ENCODE measurements at regions not wholly inside any gene's neighbourhood (a gene's known extent, or its start where the extent isn't known, plus 50 kb on each side); places are given as distances from the start of the nearest gene placed in this dataset.
"Not testable (repeated sequence)": the region's sequence is repeated elsewhere in the genome, so short reads cannot be mapped to it uniquely, and the experiment has no call there.

GRCh38 chrX:7637066-7637465 is 205.9 kb upstream of the VCX start:
- no peaks in the 10 kb centered on the region for H3K27me3 Mint-ChIP-seq
- H3K9me3 Mint-ChIP-seq = peaks cover 0 to 8% (median 3%) of the 10 kb centered on the region in 5 donors
- no peak overlapping the region for H3K4me3 Mint-ChIP-seq
- POLR2A ChIA-PET = no interaction called here
- H3K36me3 ChIP-seq (ENCODE audit: insufficient read depth, low read length) = no peaks in the 10 kb centered on the region
- H3K9me3 ChIP-seq (ENCODE audit: low read length) = no peaks in the 10 kb centered on the region
- H3K4me1 Mint-ChIP-seq = no peaks in the 10 kb centered on the region
- H3K36me3 Mint-ChIP-seq = no peaks in the 10 kb centered on the region
- H3K4me3 ChIP-seq (ENCODE audit: low read length) = no peak overlapping the region
- H3K27ac ChIP-seq (ENCODE audit: low read depth, low read length) = no peak overlapping the region
- H3K27me3 ChIP-seq (ENCODE audit: insufficient read depth, low read length, poor library complexity, severe bottlenecking) = no peaks in the 10 kb centered on the region
- no peak for DNase-seq
- no peak overlapping the region for H3K27ac Mint-ChIP-seq
- no peaks in the 10 kb centered on the region for H3K4me1 ChIP-seq (ENCODE audit: insufficient read depth, low read length)
- CTCF ChIA-PET = no interaction called here

DNA sequence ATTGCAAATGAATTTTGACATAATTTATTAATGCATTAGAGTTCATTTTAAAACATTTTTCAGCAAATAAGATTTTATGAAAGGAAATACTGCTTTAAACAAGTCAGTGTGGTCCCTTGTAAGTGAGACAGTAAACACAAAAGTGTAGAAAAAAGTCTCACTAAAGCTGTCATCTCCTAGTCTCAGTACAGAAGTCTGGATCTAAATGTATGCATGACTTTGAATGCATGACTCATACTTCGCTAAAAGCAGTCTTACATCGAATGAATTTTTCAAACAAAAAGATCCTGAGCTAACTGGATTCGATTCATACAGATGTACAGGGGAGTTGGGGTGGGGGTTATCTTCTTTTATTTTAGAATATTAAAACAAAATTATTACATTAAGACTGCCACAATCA is 207.4 kb upstream of the VCX start:
- ChIA-PET POLR2A (no interaction called here), CTCF (no interaction called here)
- H3K4me1 Mint-ChIP-seq = no peaks in the 10 kb centered on the region
- H3K36me3 Mint-ChIP-seq = no peaks in the 10 kb centered on the region
- no peak overlapping the region for H3K4me3 Mint-ChIP-seq
- DNase-seq = no peak
- Histone ChIP-seq H3K9me3 (ENCODE audit: low read length) (no peaks in the 10 kb centered on the region), H3K27me3 (ENCODE audit: insufficient read depth, low read length, poor library complexity, severe bottlenecking) (no peaks in the 10 kb centered on the region), H3K4me1 (ENCODE audit: insufficient read depth, low read length) (no peaks in the 10 kb centered on the region), H3K4me3 (ENCODE audit: low read length) (no peak overlapping the region), H3K36me3 (ENCODE audit: insufficient read depth, low read length) (no peaks in the 10 kb centered on the region), H3K27ac (ENCODE audit: low read depth, low read length) (no peak overlapping the region)
- no peaks in the 10 kb centered on the region for H3K27me3 Mint-ChIP-seq
- H3K9me3 Mint-ChIP-seq = peaks cover 0 to 9% (median 3%) of the 10 kb centered on the region in 5 donors
- no peak overlapping the region for H3K27ac Mint-ChIP-seq

DNA sequence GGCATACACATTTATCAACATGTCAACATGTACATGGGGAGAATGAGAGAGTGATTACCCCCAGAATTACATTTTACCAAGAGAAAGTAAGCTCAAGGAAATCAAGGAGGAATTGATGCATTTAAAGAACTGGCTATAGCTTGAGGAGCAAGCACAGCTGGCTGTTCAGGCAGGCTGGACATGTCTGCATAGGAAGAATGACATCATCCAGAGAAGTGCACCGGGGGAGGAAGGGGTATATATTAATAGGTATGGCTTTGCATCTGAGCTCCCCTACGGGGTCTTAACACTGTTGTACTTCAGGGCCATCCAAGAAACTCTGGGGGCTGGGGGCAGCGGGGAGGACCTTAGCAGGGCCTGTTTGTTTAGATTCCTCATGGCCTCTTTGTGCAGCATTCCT is 222.4 kb upstream of the VCX start:
- Histone ChIP-seq H3K4me3 (ENCODE audit: low read length) (no peak overlapping the region), H3K36me3 (ENCODE audit: insufficient read depth, low read length) (no peaks in the 10 kb centered on the region), H3K9me3 (ENCODE audit: low read length) (no peaks in the 10 kb centered on the region), H3K27me3 (ENCODE audit: insufficient read depth, low read length, poor library complexity, severe bottlenecking) (no peaks in the 10 kb centered on the region), H3K27ac (ENCODE audit: low read depth, low read length) (no peak overlapping the region), H3K4me1 (ENCODE audit: insufficient read depth, low read length) (no peaks in the 10 kb centered on the region)
- ChIA-PET POLR2A (no interaction called here), CTCF (no interaction called here)
- Mint-ChIP-seq H3K4me1 (no peaks in the 10 kb centered on the region), H3K27me3 (peaks cover 0 to 3% of the 10 kb centered on the region in 2 donors), H3K36me3 (peaks cover 0 to 1% (median 0%) of the 10 kb centered on the region in 3 donors), H3K27ac (no peak overlapping the region), H3K4me3 (no peak overlapping the region), H3K9me3 (peaks cover 0 to 6% (median 3%) of the 10 kb centered on the region in 5 donors)
- no peak for DNase-seq

- H3K4me1 Mint-ChIP-seq = no peaks in the 10 kb centered on the region
- H3K27me3 Mint-ChIP-seq = no peaks in the 10 kb centered on the region
- CTCF ChIA-PET = no interaction called here
- Histone ChIP-seq H3K4me1 (ENCODE audit: insufficient read depth, low read length) (no peaks in the 10 kb centered on the region), H3K36me3 (ENCODE audit: insufficient read depth, low read length) (no peaks in the 10 kb centered on the region), H3K27ac (ENCODE audit: low read depth, low read length) (no peak overlapping the region), H3K27me3 (ENCODE audit: insufficient read depth, low read length, poor library complexity, severe bottlenecking) (no peaks in the 10 kb centered on the region), H3K4me3 (ENCODE audit: low read length) (no peak overlapping the region), H3K9me3 (ENCODE audit: low read length) (no peaks in the 10 kb centered on the region)
- POLR2A ChIA-PET = no interaction called here
- no peak overlapping the region for H3K27ac Mint-ChIP-seq
- DNase-seq = no peak
- H3K4me3 Mint-ChIP-seq = no peak overlapping the region
- H3K36me3 Mint-ChIP-seq = no peaks in the 10 kb centered on the region
- peaks cover 0 to 2% (median 2%) of the 10 kb centered on the region in 5 donors for H3K9me3 Mint-ChIP-seq
These were observed 225.0 kb upstream of the VCX start for GRCh38 chrX:7617994-7618393.

- H3K27me3 Mint-ChIP-seq = no peaks in the 10 kb centered on the region
- no peaks in the 10 kb centered on the region for H3K4me1 Mint-ChIP-seq
- H3K27ac ChIP-seq (ENCODE audit: low read depth, low read length) = no peak overlapping the region
- H3K27ac Mint-ChIP-seq = no peak overlapping the region
- no peaks in the 10 kb centered on the region for H3K27me3 ChIP-seq (ENCODE audit: insufficient read depth, low read length, poor library complexity, severe bottlenecking)
- DNase-seq = no peak
- no peaks in the 10 kb centered on the region for H3K9me3 ChIP-seq (ENCODE audit: low read length)
- CTCF ChIA-PET = no interaction called here
- no peaks in the 10 kb centered on the region for H3K36me3 ChIP-seq (ENCODE audit: insufficient read depth, low read length)
- POLR2A ChIA-PET = no interaction called here
- no peak overlapping the region for H3K4me3 Mint-ChIP-seq
- H3K9me3 Mint-ChIP-seq = peaks cover 0 to 3% (median 0%) of the 10 kb centered on the region in 5 donors
- no peak overlapping the region for H3K4me3 ChIP-seq (ENCODE audit: low read length)
- H3K36me3 Mint-ChIP-seq = no peaks in the 10 kb centered on the region
- no peaks in the 10 kb centered on the region for H3K4me1 ChIP-seq (ENCODE audit: insufficient read depth, low read length)
These were observed 228.4 kb upstream of the VCX start for GRCh38 chrX:7614616-7615015.

DNA sequence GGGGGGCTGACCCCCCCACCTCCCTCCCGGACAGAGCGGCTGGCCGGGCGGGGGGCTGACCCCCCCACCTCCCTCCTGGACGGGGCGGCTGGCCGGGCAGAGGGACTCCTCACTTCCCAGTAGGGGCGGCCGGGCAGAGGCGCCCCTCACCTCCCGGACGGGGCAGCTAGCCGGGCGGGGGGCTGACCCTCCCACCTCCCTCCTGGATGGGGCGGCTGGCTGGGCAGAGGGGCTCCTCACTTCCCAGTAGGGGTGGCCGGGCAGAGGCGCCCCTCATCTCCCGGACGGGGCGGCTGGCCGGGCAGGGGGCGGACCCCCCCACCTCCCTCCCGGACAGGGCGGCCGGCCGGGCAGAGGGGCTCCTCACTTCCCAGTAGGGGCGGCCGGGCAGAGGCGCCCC is 234.3 kb upstream of the VCX start:
- peaks cover 0 to 11% (median 8%) of the 10 kb centered on the region in 5 donors for H3K9me3 Mint-ChIP-seq
- DNase-seq; H3K4me1 ChIP-seq (ENCODE audit: insufficient read depth, low read length); H3K27ac Mint-ChIP-seq; POLR2A ChIA-PET; H3K27me3 ChIP-seq (ENCODE audit: insufficient read depth, low read length, poor library complexity, severe bottlenecking); H3K9me3 ChIP-seq (ENCODE audit: low read length); H3K36me3 ChIP-seq (ENCODE audit: insufficient read depth, low read length); CTCF ChIA-PET; H3K4me3 Mint-ChIP-seq; H3K36me3 Mint-ChIP-seq; H3K4me1 Mint-ChIP-seq; H3K27me3 Mint-ChIP-seq; H3K4me3 ChIP-seq (ENCODE audit: low read length); H3K27ac ChIP-seq (ENCODE audit: low read depth, low read length): not testable (repeated sequence)

GRCh38 chrX:7606039-7606652 is 236.8 kb upstream of the VCX start:
- Histone ChIP-seq H3K27me3 (ENCODE audit: insufficient read depth, low read length, poor library complexity, severe bottlenecking) (no peaks in the 10 kb centered on the region), H3K4me3 (ENCODE audit: low read length) (no peak overlapping the region), H3K9me3 (ENCODE audit: low read length) (no peaks in the 10 kb centered on the region), H3K36me3 (ENCODE audit: insufficient read depth, low read length) (no peaks in the 10 kb centered on the region), H3K27ac (ENCODE audit: low read depth, low read length) (no peak overlapping the region), H3K4me1 (ENCODE audit: insufficient read depth, low read length) (no peaks in the 10 kb centered on the region)
- DNase-seq = no peak
- no peaks in the 10 kb centered on the region for H3K36me3 Mint-ChIP-seq
- ChIA-PET POLR2A (no interaction called here), CTCF (no interaction called here)
- no peaks in the 10 kb centered on the region for H3K27me3 Mint-ChIP-seq
- H3K9me3 Mint-ChIP-seq = peaks cover 0 to 14% (median 8%) of the 10 kb centered on the region in 5 donors
- H3K4me3 Mint-ChIP-seq = no peak overlapping the region
- H3K27ac Mint-ChIP-seq = no peak overlapping the region
- H3K4me1 Mint-ChIP-seq = no peaks in the 10 kb centered on the region

DNA sequence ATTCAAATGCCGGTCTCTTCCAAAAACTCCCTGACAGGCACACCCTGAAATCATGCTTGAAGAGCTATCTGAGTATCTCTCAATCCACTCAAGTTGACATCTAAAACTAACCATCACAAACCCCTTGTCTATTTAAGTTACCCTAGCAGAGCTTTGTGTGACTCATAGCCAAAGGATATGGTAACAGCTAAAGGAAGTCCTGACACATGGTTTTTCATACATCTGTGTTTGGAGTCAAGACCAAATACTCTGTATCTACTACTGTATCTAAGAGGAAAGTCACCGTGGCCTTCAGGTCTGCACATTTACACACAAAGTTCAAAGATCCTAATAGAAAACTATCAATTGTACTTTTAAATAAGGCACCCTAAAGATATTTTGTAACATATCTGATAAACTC is 239.6 kb upstream of the VCX start:
- Histone ChIP-seq H3K4me3 (ENCODE audit: low read length) (no peak overlapping the region), H3K27ac (ENCODE audit: low read depth, low read length) (no peak overlapping the region), H3K4me1 (ENCODE audit: insufficient read depth, low read length) (no peaks in the 10 kb centered on the region), H3K9me3 (ENCODE audit: low read length) (no peaks in the 10 kb centered on the region), H3K27me3 (ENCODE audit: insufficient read depth, low read length, poor library complexity, severe bottlenecking) (no peaks in the 10 kb centered on the region), H3K36me3 (ENCODE audit: insufficient read depth, low read length) (no peaks in the 10 kb centered on the region)
- Mint-ChIP-seq H3K9me3 (peaks cover 0 to 14% (median 8%) of the 10 kb centered on the region in 5 donors), H3K4me3 (no peak overlapping the region), H3K4me1 (no peaks in the 10 kb centered on the region), H3K27me3 (no peaks in the 10 kb centered on the region), H3K27ac (no peak overlapping the region), H3K36me3 (no peaks in the 10 kb centered on the region)
- CTCF ChIA-PET = no interaction called here
- no peak for DNase-seq
- POLR2A ChIA-PET = no interaction called here

- H3K36me3 ChIP-seq (ENCODE audit: insufficient read depth, low read length) = no peaks in the 10 kb centered on the region
- Mint-ChIP-seq H3K4me3 (no peak overlapping the region), H3K4me1 (no peaks in the 10 kb centered on the region), H3K9me3 (peaks cover 0 to 12% (median 2%) of the 10 kb centered on the region in 5 donors), H3K27ac (no peak overlapping the region), H3K36me3 (no peaks in the 10 kb centered on the region), H3K27me3 (no peaks in the 10 kb centered on the region)
- no peak overlapping the region for H3K4me3 ChIP-seq (ENCODE audit: low read length)
- no peak overlapping the region for H3K27ac ChIP-seq (ENCODE audit: low read depth, low read length)
- H3K9me3 ChIP-seq (ENCODE audit: low read length) = no peaks in the 10 kb centered on the region
- H3K4me1 ChIP-seq (ENCODE audit: insufficient read depth, low read length) = no peaks in the 10 kb centered on the region
- ChIA-PET CTCF (no interaction called here), POLR2A (no interaction called here)
- no peaks in the 10 kb centered on the region for H3K27me3 ChIP-seq (ENCODE audit: insufficient read depth, low read length, poor library complexity, severe bottlenecking)
- DNase-seq = no peak
These were observed 246.1 kb upstream of the VCX start for GRCh38 chrX:7596822-7597221.
